Trophoblast cell (in vitro differentiated cells and primary cell): ENCODE measurements at regions not wholly inside any gene's neighbourhood (a gene's known extent, or its start where the extent isn't known, plus 50 kb on each side); places are given as distances from the start of the nearest gene placed in this dataset.

Experiments used
- DNase-seq, 2 donors: peaks; one replicate each; pipeline ENCODE4 v3.0.0-alpha.2; 2016
- H2AFZ ChIP-seq: 2 replicates; pipeline ENCODE4 v1.6.1; 2013; ENCODE audit warnings: low read length, moderate library complexity, mild to moderate bottlenecking; ENCODE audit not compliant: insufficient read depth, poor library complexity
- H2AK5ac ChIP-seq: 2 replicates; pipeline ENCODE4 v1.6.1; 2013; ENCODE audit warnings: mild to moderate bottlenecking, low read length
- H2BK120ac ChIP-seq: 2 replicates; pipeline ENCODE4 v1.6.1; 2013; ENCODE audit warnings: low read length, mild to moderate bottlenecking, moderate library complexity; ENCODE audit not compliant: insufficient read depth, poor library complexity
- H2BK12ac ChIP-seq: 2 replicates; pipeline ENCODE4 v1.6.1; 2013; ENCODE audit warnings: mild to moderate bottlenecking, low read length, moderate library complexity
- H2BK5ac ChIP-seq: 2 replicates; pipeline ENCODE4 v1.6.1; 2013; ENCODE audit warnings: low read length, low read depth, moderate library complexity, mild to moderate bottlenecking; ENCODE audit not compliant: poor library complexity
- H3K14ac ChIP-seq: 2 replicates; pipeline ENCODE4 v1.6.1; 2013; ENCODE audit warnings: mild to moderate bottlenecking, low read length
- H3K18ac ChIP-seq: 2 replicates; pipeline ENCODE4 v1.6.1; 2013; ENCODE audit warnings: mild to moderate bottlenecking, low read length
- H3K23ac ChIP-seq: 2 replicates; pipeline ENCODE4 v1.6.1; 2013; ENCODE audit warnings: low read length
- H3K27ac ChIP-seq: 2 replicates; pipeline ENCODE4 v1.5.1; 2013; ENCODE audit warnings: low read depth, mild to moderate bottlenecking, inconsistent platforms, low read length, moderate library complexity
- H3K27me3 ChIP-seq: 2 replicates; pipeline ENCODE4 v1.6.1; 2013; ENCODE audit warnings: inconsistent platforms, mild to moderate bottlenecking, low read length, moderate library complexity; ENCODE audit not compliant: insufficient read depth
- H3K36me3 ChIP-seq, 2 experiments: 1 replicate in 1 of 2; 2 replicates in 1 of 2; pipeline ENCODE4 v1.6.1; 2013; ENCODE audit warnings: low read length in 2 of 2, mild to moderate bottlenecking in 2 of 2, moderate library complexity in 1 of 2; ENCODE audit not compliant: insufficient read depth in 2 of 2, control insufficient read depth in 1 of 2
- H3K4ac ChIP-seq: 2 replicates; pipeline ENCODE4 v1.6.1; 2013; ENCODE audit warnings: low read depth, mild to moderate bottlenecking, low read length, moderate library complexity
- H3K4me1 ChIP-seq, 2 experiments: 1 replicate in 1 of 2; 2 replicates in 1 of 2; pipeline ENCODE4 v1.6.1; 2013; ENCODE audit warnings: low read length in 2 of 2, mild to moderate bottlenecking in 2 of 2, moderate library complexity in 1 of 2; ENCODE audit not compliant: insufficient read depth in 2 of 2, control insufficient read depth in 1 of 2
- H3K4me2 ChIP-seq: 2 replicates; pipeline ENCODE4 v1.6.1; 2013; ENCODE audit warnings: inconsistent platforms, mild to moderate bottlenecking, low read length, moderate library complexity
- H3K4me3 ChIP-seq: 2 replicates; pipeline ENCODE4 v1.5.1; 2013; ENCODE audit warnings: mild to moderate bottlenecking, low read depth, low read length, inconsistent platforms
- H3K79me1 ChIP-seq: one replicate; pipeline ENCODE4 v1.6.1; 2013; ENCODE audit warnings: low read length
- H3K79me2 ChIP-seq: 2 replicates; pipeline ENCODE4 v1.6.1; 2013; ENCODE audit warnings: low read length, mild to moderate bottlenecking; ENCODE audit not compliant: control insufficient read depth, insufficient read depth, poor library complexity
- H3K9ac ChIP-seq: 2 replicates; pipeline ENCODE4 v1.6.1; 2013; ENCODE audit warnings: mild to moderate bottlenecking, low read length
- H3K9me3 ChIP-seq: 2 replicates; pipeline ENCODE4 v1.6.1; 2013; ENCODE audit warnings: low read depth, mild to moderate bottlenecking, control low read depth, inconsistent platforms, low read length; ENCODE audit not compliant: insufficient read depth
- H4K12ac ChIP-seq: 2 replicates; pipeline ENCODE4 v1.6.1; 2013; ENCODE audit warnings: low read depth, mild to moderate bottlenecking, low read length, moderate library complexity
- H4K8ac ChIP-seq: 2 replicates; pipeline ENCODE4 v1.6.1; 2013; ENCODE audit warnings: low read depth, mild to moderate bottlenecking, low read length, moderate library complexity
- H4K91ac ChIP-seq: one replicate; pipeline ENCODE4 v1.6.1; 2013; ENCODE audit warnings: low read depth, mild to moderate bottlenecking, low read length, moderate library complexity
- WGBS: extraction: QIAGEN DNeasy Blood & Tissue Kit; methylation state at CpG from one replicate; pipeline ENCODE4 v1.1.7; 2013; ENCODE audit warnings: missing lambda C conversion rate; ENCODE audit not compliant: insufficient read length, insufficient coverage; ENCODE audit errors: extremely low coverage; 5-methylcytosine and 5-hydroxymethylcytosine counted together

DNA sequence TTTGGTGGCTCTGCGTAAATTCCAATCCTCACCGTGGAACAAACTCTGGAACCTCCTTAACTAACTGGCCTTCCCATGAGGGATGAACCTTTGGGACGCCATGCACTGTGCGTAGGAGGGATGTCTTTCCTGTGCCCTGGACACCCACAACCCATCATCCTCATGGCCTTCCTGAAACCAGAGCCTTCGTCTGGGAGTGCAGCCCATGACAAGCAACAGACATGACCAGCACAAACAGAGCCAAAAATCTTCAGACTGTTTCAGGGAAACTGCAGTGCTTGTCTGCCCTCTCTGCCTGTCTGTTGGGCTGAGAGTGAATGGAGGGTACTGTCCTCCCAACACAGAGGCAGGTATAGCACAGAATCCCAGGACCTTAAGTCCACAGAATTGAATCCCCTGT is 61.1 kb upstream of the BOC start:
- H3K14ac ChIP-seq: peak overlapping the region; percentile 27
- peaks cover 2% of the 10 kb centered on the region for H3K79me2 ChIP-seq
- H3K4me1 ChIP-seq: peaks cover 22 to 32% of the 10 kb centered on the region in 2 experiments
- H2BK5ac ChIP-seq: peak overlapping the region; percentile 90
- no peaks in the 10 kb centered on the region for H3K36me3 ChIP-seq
- peak overlapping the region; percentile 66 for H3K4ac ChIP-seq
- no peak overlapping the region for H3K4me2 ChIP-seq
- H2AFZ ChIP-seq: peak overlapping the region; percentile 62
- peak overlapping the region; percentile 92 for H2BK12ac ChIP-seq
- peak overlapping the region; percentile 23 for H4K8ac ChIP-seq
- H2AK5ac ChIP-seq: peak overlapping the region; percentile 85
- no peak overlapping the region for H4K12ac ChIP-seq
- no peak for DNase-seq
- no peaks in the 10 kb centered on the region for H3K9me3 ChIP-seq
- peak overlapping the region; percentile 12 for H3K18ac ChIP-seq
- H3K27me3 ChIP-seq: no peaks in the 10 kb centered on the region
- H4K91ac ChIP-seq: peak overlapping the region; percentile 75
- no peak overlapping the region for H3K9ac ChIP-seq
- H3K23ac ChIP-seq: no peak overlapping the region
- H3K79me1 ChIP-seq: peaks cover 35% of the 10 kb centered on the region
- peak overlapping the region; percentile 42 for H2BK120ac ChIP-seq
- no peak overlapping the region for H3K4me3 ChIP-seq
- WGBS: no CpG with 5 or more reads among the region's 5 CpGs
- peak overlapping the region; percentile 98 for H3K27ac ChIP-seq

DNA sequence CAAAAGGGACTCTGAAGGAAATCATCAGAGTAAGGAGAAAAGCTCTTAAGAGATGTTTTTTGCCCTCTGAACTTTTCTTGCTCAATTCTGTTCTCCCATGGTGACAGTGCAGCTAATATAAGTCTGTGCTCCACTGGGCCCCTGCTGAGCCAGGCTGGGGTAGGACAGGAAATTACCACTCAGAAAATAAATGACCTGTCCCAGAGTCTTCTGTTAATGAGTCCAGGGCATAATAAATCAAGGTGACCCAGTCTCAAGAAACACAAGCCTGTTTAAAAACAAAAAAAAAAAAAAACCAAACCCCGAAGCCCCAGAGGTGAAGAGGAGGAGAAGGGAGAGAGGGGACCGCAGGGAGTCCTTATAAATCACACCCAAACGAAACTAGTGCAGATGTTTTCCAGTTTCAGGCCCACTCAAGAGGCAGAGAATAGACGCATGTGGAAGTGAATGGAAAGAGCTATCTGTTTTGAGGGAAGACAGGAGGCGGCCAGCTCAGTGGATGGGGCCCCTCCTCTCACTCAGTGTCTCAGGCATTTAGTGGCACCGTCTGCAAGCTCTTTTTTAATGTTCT is 59.8 kb upstream of the BOC start:
- H4K91ac ChIP-seq: peak overlapping the region; percentile 90
- H3K4me2 ChIP-seq: no peak overlapping the region
- H3K4me1 ChIP-seq: peaks cover 24 to 29% of the 10 kb centered on the region in 2 experiments
- peak overlapping the region; percentile 97 for H2BK12ac ChIP-seq
- H2AK5ac ChIP-seq: peak overlapping the region; percentile 55
- no peak overlapping the region for H3K9ac ChIP-seq
- peak overlapping the region; percentile 83 for H3K4ac ChIP-seq
- H2AFZ ChIP-seq: peak overlapping the region; percentile 30
- H3K14ac ChIP-seq: peak overlapping the region; percentile 71
- H3K9me3 ChIP-seq: no peaks in the 10 kb centered on the region
- H3K27me3 ChIP-seq: no peaks in the 10 kb centered on the region
- H3K23ac ChIP-seq: no peak overlapping the region
- DNase-seq: no peak
- peak overlapping the region; percentile 95 for H2BK120ac ChIP-seq
- H3K4me3 ChIP-seq: no peak overlapping the region
- H3K27ac ChIP-seq: peak overlapping the region; percentile 81
- peaks cover 0 to 2% of the 10 kb centered on the region in 2 experiments for H3K36me3 ChIP-seq
- WGBS: no CpG with 5 or more reads among the region's 6 CpGs
- H4K8ac ChIP-seq: peak overlapping the region; percentile 32
- H2BK5ac ChIP-seq: peak overlapping the region; percentile 89
- peaks cover 37% of the 10 kb centered on the region for H3K79me1 ChIP-seq
- H3K79me2 ChIP-seq: peaks cover 3% of the 10 kb centered on the region
- H3K18ac ChIP-seq: no peak overlapping the region
- H4K12ac ChIP-seq: peak overlapping the region; percentile 44

DNA sequence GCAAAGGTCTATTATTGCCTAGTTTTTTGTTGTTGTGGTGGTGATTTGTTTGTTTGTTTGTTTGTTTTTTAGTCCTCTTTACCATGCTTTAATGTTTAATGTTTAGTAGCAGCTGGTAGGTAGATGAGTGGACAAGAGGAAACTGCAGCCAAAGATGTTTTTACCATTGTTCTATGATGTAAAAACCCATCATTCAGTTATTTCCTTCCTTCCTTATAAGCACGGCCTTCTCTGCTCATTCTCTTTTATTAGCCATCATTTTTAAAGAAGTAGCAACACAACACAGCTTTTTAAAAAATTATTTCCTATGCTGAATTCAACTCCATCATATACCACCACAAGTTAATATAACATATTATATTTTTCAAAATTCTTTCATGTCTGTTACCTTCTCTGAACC is 58.5 kb upstream of the BOC start:
- Histone ChIP-seq H3K9me3 (no peaks in the 10 kb centered on the region), H2AFZ (no peak overlapping the region), H2BK120ac (no peak overlapping the region), H2AK5ac (no peak overlapping the region), H3K27ac (no peak overlapping the region), H3K23ac (no peak overlapping the region), H4K91ac (no peak overlapping the region), H3K4me2 (no peak overlapping the region), H3K14ac (no peak overlapping the region), H3K4me1 (peaks cover 26 to 32% of the 10 kb centered on the region in 2 experiments), H3K9ac (no peak overlapping the region), H2BK12ac (no peak overlapping the region), H3K18ac (no peak overlapping the region), H4K12ac (no peak overlapping the region), H3K79me1 (peaks cover 38% of the 10 kb centered on the region), H3K36me3 (peaks cover 0 to 2% of the 10 kb centered on the region in 2 experiments), H3K4ac (no peak overlapping the region), H4K8ac (no peak overlapping the region), H3K27me3 (no peaks in the 10 kb centered on the region), H3K4me3 (no peak overlapping the region), H3K79me2 (peaks cover 3% of the 10 kb centered on the region), H2BK5ac (no peak overlapping the region)
- no peak for DNase-seq
- WGBS: no CpG with 5 or more reads among the region's 1 CpG

DNA sequence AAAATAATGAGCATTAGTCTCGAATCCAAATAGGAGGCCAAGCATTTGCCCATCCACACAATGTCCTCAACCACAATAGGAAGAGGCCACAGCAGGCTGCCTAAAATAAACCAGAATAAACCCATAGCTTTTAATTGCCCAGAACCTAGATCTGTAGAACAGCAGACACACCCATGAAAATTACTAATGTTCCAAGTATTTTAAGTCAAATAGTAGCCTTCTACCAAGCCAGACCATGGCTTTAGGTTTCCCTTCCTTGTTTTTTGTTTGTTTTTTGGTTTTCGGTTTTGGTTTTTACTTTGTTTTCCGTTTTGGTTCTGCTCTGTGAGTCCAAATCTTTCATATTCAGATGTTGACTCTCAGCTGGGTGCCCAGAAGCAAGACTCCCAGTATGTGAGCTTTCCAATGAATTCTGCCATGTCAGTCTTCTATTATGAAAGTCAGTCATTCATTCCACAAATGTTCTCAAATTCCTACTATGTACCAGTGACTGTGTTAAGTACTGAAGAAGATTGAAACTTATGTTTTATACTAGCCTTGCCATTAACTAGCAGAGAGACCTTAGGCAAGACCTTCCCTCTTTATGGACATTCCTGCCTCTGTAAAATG is 57.8 kb upstream of the BOC start:
- WGBS: no CpG with 5 or more reads among the region's 3 CpGs
- Histone ChIP-seq H3K14ac (peak overlapping the region; percentile 61), H2BK12ac (peak overlapping the region; percentile 86), H3K4me1 (peaks cover 20 to 24% of the 10 kb centered on the region in 2 experiments), H2AK5ac (peak overlapping the region; percentile 61), H4K8ac (no peak overlapping the region), H3K79me1 (peaks cover 35% of the 10 kb centered on the region), H3K18ac (no peak overlapping the region), H3K4me3 (no peak overlapping the region), H3K9ac (no peak overlapping the region), H2BK5ac (peak overlapping the region; percentile 24), H3K9me3 (no peaks in the 10 kb centered on the region), H3K4me2 (no peak overlapping the region), H3K36me3 (peaks cover 0 to 2% of the 10 kb centered on the region in 2 experiments), H2AFZ (no peak overlapping the region), H3K4ac (no peak overlapping the region), H3K27me3 (no peaks in the 10 kb centered on the region), H4K12ac (no peak overlapping the region), H2BK120ac (peak overlapping the region; percentile 79), H3K23ac (no peak overlapping the region), H4K91ac (peak overlapping the region; percentile 60), H3K79me2 (peaks cover 3% of the 10 kb centered on the region), H3K27ac (no peak overlapping the region)
- peak in 1 of 2 donors; percentile 21 for DNase-seq
